HCT116 (cell line): ENCODE measurements at regions not wholly inside any gene's neighbourhood (a gene's known extent, or its start where the extent isn't known, plus 50 kb on each side); places are given as distances from the start of the nearest gene placed in this dataset.

Experiments used
- ATAC-seq: fragments of 200-7000 bp; cut with Tn5 transposase; 2 replicates; pipeline ENCODE4 v1.9.1; 2020; ENCODE audit warnings: mild to moderate bottlenecking, moderate library complexity
- BruUV-seq: library from RNA; stranded (reverse); fragments of 400-500 nt; replicated peaks from 2 replicates; lab custom pipeline; 2021; lab: Mats Ljungman, UMichigan
- CTCF ChIA-PET: fragments of 300-600 bp; sonication (Branson Sonifier 250); formaldehyde crosslinking; loops from one replicate; lab custom pipeline; 2021; ENCODE audit warnings: antibody characterized with exemption; lab: Charles Lee
- POLR2A ChIA-PET: fragments of 300-600, 350-600 bp; sonication (Branson Sonifier 250); formaldehyde crosslinking; loops from one replicate; lab custom pipeline; 2021; ENCODE audit warnings: antibody characterized with exemption; lab: Charles Lee
- RAD21 ChIA-PET, 2 experiments: fragments of 300-600 bp; sonication (Branson Sonifier 250); formaldehyde crosslinking; loops; one replicate each; lab custom pipeline; 2023; ENCODE audit warnings: low total read pairs in 2 of 2; ENCODE audit not compliant: uncharacterized antibody in 2 of 2, unreplicated experiment in 2 of 2, low non-redundant PET in 1 of 2; lab: Charles Lee
- DNase-seq: peaks from one replicate; pipeline ENCODE4 v3.0.0-alpha.2; 2010; ENCODE audit warnings: low read depth, low spot score
- H2AFZ ChIP-seq: fragments of 200-600 bp; shearing (Covaris generic), sonication (generic); 2 replicates; pipeline ENCODE4 v1.6.1; 2017; ENCODE audit warnings: low read depth, mixed run types, mixed read lengths, antibody characterized with exemption, low read length; ENCODE audit not compliant: poor library complexity, severe bottlenecking
- H3K27ac ChIP-seq: 2 replicates; pipeline ENCODE4 v1.5.1; 2012; ENCODE audit warnings: low read depth, low read length
- H3K27me3 ChIP-seq: fragments of 200-600 bp; sonication (generic); 2 replicates; pipeline ENCODE4 v1.6.1; 2016; ENCODE audit warnings: mixed run types, low read length, mixed read lengths; ENCODE audit not compliant: insufficient read depth
- H3K36me3 ChIP-seq, 2 experiments: fragments of 200-500 bp in 1 of 2; fragments of 200-600 bp in 1 of 2; sonication (Bioruptor generic) in 1 of 2; sonication (generic) in 1 of 2; 2 replicates each; pipeline versions ENCODE4 v1.5.1 to v1.6.1; 2014 to 2016; ENCODE audit warnings: low read length in 2 of 2, inconsistent platforms in 1 of 2, mixed read lengths in 1 of 2, mixed run types in 1 of 2; ENCODE audit not compliant: insufficient read depth in 2 of 2, control insufficient read depth in 1 of 2
- H3K4me1 ChIP-seq, 2 experiments: fragments of 200-600 bp in 1 of 2; sonication (generic) in 1 of 2; 2 replicates each; pipeline versions ENCODE4 v1.5.1 to v1.6.1; 2012 to 2017; ENCODE audit warnings: low read length in 2 of 2, inconsistent platforms in 1 of 2, mild to moderate bottlenecking in 1 of 2, mixed read lengths in 1 of 2, mixed run types in 1 of 2, moderate library complexity in 1 of 2; ENCODE audit not compliant: insufficient read depth in 2 of 2, control insufficient read depth in 1 of 2
- H3K4me2 ChIP-seq: fragments of 200-600 bp; sonication (generic); 2 replicates; pipeline ENCODE4 v1.6.1; 2017; ENCODE audit warnings: mixed run types, low read length, mixed read lengths
- H3K4me3 ChIP-seq, 2 experiments: fragments of 200-600 bp in 1 of 2; sonication (generic) in 1 of 2; replicated peaks in 1 of 2; 2 replicates each; pipeline ENCODE4 v1.5.1; 2011 to 2016; ENCODE audit warnings: low read length in 2 of 2, control low read depth in 1 of 2, low read depth in 1 of 2, mild to moderate bottlenecking in 1 of 2, mixed read lengths in 1 of 2, mixed run types in 1 of 2
- H3K79me2 ChIP-seq: fragments of 200-600 bp; sonication (generic); 2 replicates; pipeline ENCODE4 v1.6.1; 2017; ENCODE audit warnings: mild to moderate bottlenecking, mixed run types, low read length, moderate library complexity, mixed read lengths; ENCODE audit not compliant: insufficient read depth
- H3K9ac ChIP-seq: fragments of 200-600 bp; sonication (generic); 2 replicates; pipeline ENCODE4 v1.6.1; 2016; ENCODE audit warnings: low read length, mixed read lengths
- H3K9me2 ChIP-seq: fragments of 200-600 bp; sonication (generic), shearing (Covaris generic); 2 replicates; pipeline ENCODE4 v1.6.1; 2017; ENCODE audit warnings: mixed run types, mild to moderate bottlenecking, moderate library complexity; ENCODE audit not compliant: insufficient read depth
- H3K9me3 ChIP-seq, 2 experiments: fragments of 200-500 bp in 1 of 2; fragments of 200-600 bp in 1 of 2; sonication (Bioruptor generic) in 1 of 2; sonication (generic) in 1 of 2; 2 replicates each; pipeline ENCODE4 v1.6.1; 2014 to 2017; ENCODE audit warnings: low read length in 2 of 2, mixed read lengths in 2 of 2, inconsistent platforms in 1 of 2, low read depth in 1 of 2, mild to moderate bottlenecking in 1 of 2, mixed run types in 1 of 2, moderate library complexity in 1 of 2; ENCODE audit not compliant: control insufficient read depth in 1 of 2, insufficient read depth in 1 of 2
- H4K20me1 ChIP-seq: fragments of 200-600 bp; sonication (generic), shearing (Covaris generic); 2 replicates; pipeline ENCODE4 v1.6.1; 2017; ENCODE audit warnings: mixed run types, mild to moderate bottlenecking, moderate library complexity; ENCODE audit not compliant: insufficient read depth
- CBX3 ChIP-seq: IDR thresholded peaks from 2 replicates; pipeline ENCODE4 v1.6.1; 2012; ENCODE audit warnings: low read depth
- CEBPB ChIP-seq: IDR thresholded peaks from 2 replicates; pipeline ENCODE4 v1.6.1; 2012; ENCODE audit warnings: low read depth
- ELF1 ChIP-seq: IDR thresholded peaks from 2 replicates; pipeline ENCODE4 v1.6.1; 2012; ENCODE audit warnings: low read depth, borderline replicate concordance
- FOSL1 ChIP-seq: IDR thresholded peaks from 2 replicates; pipeline ENCODE4 v1.6.1; 2012; ENCODE audit warnings: low read depth
- POLR2A ChIP-seq: IDR thresholded peaks from 2 replicates; pipeline ENCODE4 v1.7.0; 2011; ENCODE audit warnings: borderline replicate concordance; ENCODE audit not compliant: insufficient read depth, insufficient read length; ENCODE audit errors: extremely low read depth
- SIN3A ChIP-seq: IDR thresholded peaks from 2 replicates; pipeline ENCODE4 v1.6.1; 2012; ENCODE audit warnings: low read depth
- SRF ChIP-seq: IDR thresholded peaks from 2 replicates; pipeline ENCODE4 v1.6.1; 2012; ENCODE audit warnings: low read depth
- TCF7L2 ChIP-seq: IDR thresholded peaks from 2 replicates; pipeline ENCODE4 v1.7.0; 2011; ENCODE audit warnings: borderline replicate concordance, inconsistent platforms; ENCODE audit not compliant: insufficient read depth, insufficient read length; ENCODE audit errors: extremely low read depth
- YY1 ChIP-seq: IDR thresholded peaks from 2 replicates; pipeline ENCODE4 v1.6.1; 2011; ENCODE audit warnings: low read length, low read depth, moderate library complexity, mild to moderate bottlenecking; ENCODE audit not compliant: insufficient replicate concordance; ENCODE audit errors: extremely low read depth
- intact Hi-C: fragments of 100-400 bp; cut with micrococcal nuclease; formaldehyde crosslinking; loops from 2 replicates; pipeline ENCODE4 v1.10.0; 2022
- TF ChIP-seq, protein P1 (sequence below): IDR thresholded peaks from 2 replicates; pipeline ENCODE4 v1.6.1; 2011; ENCODE audit warnings: mild to moderate bottlenecking, low read length, moderate library complexity; ENCODE audit not compliant: insufficient replicate concordance; ENCODE audit errors: extremely low read depth
- TF ChIP-seq, protein P2 (sequence below): IDR thresholded peaks from 2 replicates; pipeline ENCODE4 v1.6.1; 2012
- TF ChIP-seq, protein P3 (sequence below): IDR thresholded peaks from 2 replicates; pipeline ENCODE4 v1.6.1; 2012; ENCODE audit warnings: low read depth
- TF ChIP-seq, protein P4 (sequence below): IDR thresholded peaks from 2 replicates; pipeline ENCODE4 v1.6.1; 2012

DNA sequence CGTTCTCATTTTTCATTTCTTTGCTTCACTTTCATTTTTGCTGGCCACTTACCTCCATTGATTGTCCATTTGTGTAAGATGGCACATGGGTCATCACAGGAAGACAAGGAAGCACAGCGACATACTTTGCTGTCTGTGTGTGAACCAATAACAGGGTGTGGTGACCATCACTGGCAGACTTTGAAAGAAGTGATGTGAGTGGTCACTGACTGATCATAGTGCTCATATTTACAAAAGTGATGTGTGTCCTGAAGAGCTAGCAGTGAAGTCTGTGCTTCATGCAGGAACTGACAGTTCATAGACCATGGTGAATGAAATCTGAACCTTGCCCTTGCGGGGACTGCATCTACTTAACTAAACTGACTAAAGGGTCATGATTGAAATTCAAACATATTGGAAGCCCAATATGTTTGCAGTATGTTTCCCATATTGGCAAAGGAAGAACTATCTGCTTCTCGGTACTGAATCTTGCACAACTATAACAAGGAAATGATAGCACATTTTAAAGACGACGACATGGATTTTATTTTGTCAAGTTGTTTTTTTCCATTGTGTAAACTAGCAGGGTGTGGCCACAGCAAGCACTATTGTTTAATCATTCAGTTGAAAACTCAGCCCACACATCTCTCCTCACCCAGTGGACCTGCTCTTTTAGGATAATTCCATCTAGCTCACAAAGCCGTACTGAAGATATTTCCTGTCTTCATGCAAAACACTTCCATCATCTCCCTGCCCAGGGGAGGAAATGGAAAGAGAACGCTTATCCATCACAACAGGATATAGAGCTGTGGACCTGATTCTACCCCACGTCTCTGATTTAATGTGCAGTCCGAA lies 232.0 kb upstream of the ANKRD55 start (continued):
- TF ChIP-seq, protein P1, sequence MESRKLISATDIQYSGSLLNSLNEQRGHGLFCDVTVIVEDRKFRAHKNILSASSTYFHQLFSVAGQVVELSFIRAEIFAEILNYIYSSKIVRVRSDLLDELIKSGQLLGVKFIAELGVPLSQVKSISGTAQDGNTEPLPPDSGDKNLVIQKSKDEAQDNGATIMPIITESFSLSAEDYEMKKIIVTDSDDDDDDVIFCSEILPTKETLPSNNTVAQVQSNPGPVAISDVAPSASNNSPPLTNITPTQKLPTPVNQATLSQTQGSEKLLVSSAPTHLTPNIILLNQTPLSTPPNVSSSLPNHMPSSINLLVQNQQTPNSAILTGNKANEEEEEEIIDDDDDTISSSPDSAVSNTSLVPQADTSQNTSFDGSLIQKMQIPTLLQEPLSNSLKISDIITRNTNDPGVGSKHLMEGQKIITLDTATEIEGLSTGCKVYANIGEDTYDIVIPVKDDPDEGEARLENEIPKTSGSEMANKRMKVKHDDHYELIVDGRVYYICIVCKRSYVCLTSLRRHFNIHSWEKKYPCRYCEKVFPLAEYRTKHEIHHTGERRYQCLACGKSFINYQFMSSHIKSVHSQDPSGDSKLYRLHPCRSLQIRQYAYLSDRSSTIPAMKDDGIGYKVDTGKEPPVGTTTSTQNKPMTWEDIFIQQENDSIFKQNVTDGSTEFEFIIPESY = no peak
- TF ChIP-seq, protein P2, sequence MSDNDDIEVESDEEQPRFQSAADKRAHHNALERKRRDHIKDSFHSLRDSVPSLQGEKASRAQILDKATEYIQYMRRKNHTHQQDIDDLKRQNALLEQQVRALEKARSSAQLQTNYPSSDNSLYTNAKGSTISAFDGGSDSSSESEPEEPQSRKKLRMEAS = no peak
- TF ChIP-seq ELF1 = no peak
- TF ChIP-seq SRF = no peak
- TF ChIP-seq FOSL1 = no peak
- no peak for TF ChIP-seq POLR2A

DNA sequence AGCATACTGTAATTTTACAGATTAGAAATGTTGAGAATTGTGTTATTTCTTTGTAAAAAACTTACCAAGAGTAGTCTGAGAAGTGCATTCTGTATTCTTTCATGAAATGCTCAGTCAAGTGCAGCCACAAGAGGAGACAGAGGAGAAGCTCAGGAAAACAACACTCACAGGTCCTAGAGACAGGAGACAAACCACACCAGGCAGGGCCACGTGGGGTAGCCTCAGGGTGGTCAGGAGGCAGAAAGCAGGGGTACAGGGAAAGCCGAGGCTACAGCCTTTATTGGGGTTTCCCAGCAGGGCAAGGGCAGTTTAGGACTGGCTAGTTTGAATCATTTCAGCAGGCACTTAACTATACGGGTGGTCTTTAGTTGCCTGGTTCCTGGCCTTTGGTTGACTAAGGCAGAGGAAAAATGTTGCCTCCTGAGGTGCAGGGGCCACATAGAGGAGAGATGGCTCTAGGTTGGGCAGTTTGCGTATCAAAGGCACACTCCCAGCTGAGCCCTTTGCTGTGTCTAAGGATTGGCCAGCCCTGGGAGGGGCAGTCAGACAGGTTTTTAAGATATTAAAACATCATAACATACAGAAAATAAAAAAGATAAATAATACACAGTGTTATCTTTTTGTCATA lies 230.9 kb upstream of the ANKRD55 start:
- H3K36me3 ChIP-seq = no peaks in the 10 kb centered on the region
- CTCF ChIA-PET = no interaction called here
- RAD21 ChIA-PET = no interaction called here
- peaks cover 0 to 3% of the 10 kb centered on the region in 2 experiments; a peak in 1 of 4 replicates for H3K4me1 ChIP-seq
- no peak overlapping the region for H3K4me3 ChIP-seq
- no peaks in the 10 kb centered on the region for H3K9me2 ChIP-seq
- no TSS peak for BruUV-seq
- H3K4me2 ChIP-seq = no peak overlapping the region
- no peaks in the 10 kb centered on the region for H3K79me2 ChIP-seq
- no peak overlapping the region for H3K27ac ChIP-seq
- H3K9ac ChIP-seq = no peak overlapping the region
- H4K20me1 ChIP-seq = no peaks in the 10 kb centered on the region
- POLR2A ChIA-PET = no interaction called here
- intact Hi-C loops = no loop called here
- H2AFZ ChIP-seq = no peak overlapping the region
- DNase-seq (no peak), ATAC-seq (no peak)
- no peaks in the 10 kb centered on the region for H3K9me3 ChIP-seq
- H3K27me3 ChIP-seq = no peaks in the 10 kb centered on the region
- TF ChIP-seq, protein P1 = no peak
- TF ChIP-seq ELF1 = no peak
- no peak for TF ChIP-seq YY1
- TF ChIP-seq, protein P2 = no peak
- TF ChIP-seq, protein P3, sequence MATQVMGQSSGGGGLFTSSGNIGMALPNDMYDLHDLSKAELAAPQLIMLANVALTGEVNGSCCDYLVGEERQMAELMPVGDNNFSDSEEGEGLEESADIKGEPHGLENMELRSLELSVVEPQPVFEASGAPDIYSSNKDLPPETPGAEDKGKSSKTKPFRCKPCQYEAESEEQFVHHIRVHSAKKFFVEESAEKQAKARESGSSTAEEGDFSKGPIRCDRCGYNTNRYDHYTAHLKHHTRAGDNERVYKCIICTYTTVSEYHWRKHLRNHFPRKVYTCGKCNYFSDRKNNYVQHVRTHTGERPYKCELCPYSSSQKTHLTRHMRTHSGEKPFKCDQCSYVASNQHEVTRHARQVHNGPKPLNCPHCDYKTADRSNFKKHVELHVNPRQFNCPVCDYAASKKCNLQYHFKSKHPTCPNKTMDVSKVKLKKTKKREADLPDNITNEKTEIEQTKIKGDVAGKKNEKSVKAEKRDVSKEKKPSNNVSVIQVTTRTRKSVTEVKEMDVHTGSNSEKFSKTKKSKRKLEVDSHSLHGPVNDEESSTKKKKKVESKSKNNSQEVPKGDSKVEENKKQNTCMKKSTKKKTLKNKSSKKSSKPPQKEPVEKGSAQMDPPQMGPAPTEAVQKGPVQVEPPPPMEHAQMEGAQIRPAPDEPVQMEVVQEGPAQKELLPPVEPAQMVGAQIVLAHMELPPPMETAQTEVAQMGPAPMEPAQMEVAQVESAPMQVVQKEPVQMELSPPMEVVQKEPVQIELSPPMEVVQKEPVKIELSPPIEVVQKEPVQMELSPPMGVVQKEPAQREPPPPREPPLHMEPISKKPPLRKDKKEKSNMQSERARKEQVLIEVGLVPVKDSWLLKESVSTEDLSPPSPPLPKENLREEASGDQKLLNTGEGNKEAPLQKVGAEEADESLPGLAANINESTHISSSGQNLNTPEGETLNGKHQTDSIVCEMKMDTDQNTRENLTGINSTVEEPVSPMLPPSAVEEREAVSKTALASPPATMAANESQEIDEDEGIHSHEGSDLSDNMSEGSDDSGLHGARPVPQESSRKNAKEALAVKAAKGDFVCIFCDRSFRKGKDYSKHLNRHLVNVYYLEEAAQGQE = no peak
- TF ChIP-seq CBX3 = no peak
- no peak for TF ChIP-seq TCF7L2
- TF ChIP-seq SIN3A = no peak
- TF ChIP-seq, protein P4, sequence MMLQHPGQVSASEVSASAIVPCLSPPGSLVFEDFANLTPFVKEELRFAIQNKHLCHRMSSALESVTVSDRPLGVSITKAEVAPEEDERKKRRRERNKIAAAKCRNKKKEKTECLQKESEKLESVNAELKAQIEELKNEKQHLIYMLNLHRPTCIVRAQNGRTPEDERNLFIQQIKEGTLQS = no peak
- no peak for TF ChIP-seq CEBPB
- TF ChIP-seq FOSL1 = no peak
